EL (cell line): ENCODE measurements at regions not wholly inside any gene's neighbourhood (a gene's known extent, or its start where the extent isn't known, plus 50 kb on each side); places are given as distances from the start of the nearest gene placed in this dataset.
"Not testable (repeated sequence)": the region's sequence is repeated elsewhere in the genome, so short reads cannot be mapped to it uniquely, and the experiment has no call there.

ENCODE experiments used
- DNase-seq: peaks from one replicate; pipeline ENCODE4 v3.0.0-alpha.2; 2016

- no peak for DNase-seq
Observed at GRCh38 chr10:117492504-117492903, 50.0 kb upstream of the EMX2 start.

- DNase-seq, result no peak
Observed at GRCh38 chr10:117488004-117488403, 54.5 kb upstream of the EMX2 start.

DNA sequence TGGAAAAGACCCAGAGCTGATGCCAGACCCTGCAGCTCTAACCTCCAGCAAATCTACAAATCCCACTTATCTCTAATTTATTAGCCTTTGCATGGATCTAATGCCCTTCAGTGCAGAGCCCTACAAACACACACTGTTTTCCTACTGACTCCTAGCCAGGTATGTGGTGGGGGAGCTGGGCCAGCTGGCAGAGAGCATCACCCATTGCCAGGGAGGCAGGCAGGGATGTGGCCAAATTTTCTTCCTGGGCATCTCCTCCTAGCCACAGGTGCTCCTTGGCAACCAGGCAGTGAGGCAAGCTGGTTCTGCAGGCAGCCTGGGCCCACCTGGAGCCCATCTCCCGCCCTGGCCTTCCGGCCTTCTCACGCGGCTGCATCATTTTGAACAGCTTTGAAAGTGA lies 55.9 kb upstream of the EMX2 start:
- DNase-seq, result no peak

- DNase-seq, result no peak
Observed at GRCh38 chr10:117483056-117483590, 59.4 kb upstream of the EMX2 start.

GRCh38 chr10:117481011-117481410 lies 61.5 kb upstream of the EMX2 start:
- DNase-seq, result not testable (repeated sequence)

GRCh38 chr10:117480097-117480496 lies 62.4 kb upstream of the EMX2 start:
- DNase-seq, result no peak

- DNase-seq, result peak; percentile 77
Observed at GRCh38 chr10:117477961-117478670, 64.4 kb upstream of the EMX2 start.

GRCh38 chr10:117477211-117477947 lies 65.2 kb upstream of the EMX2 start:
- no peak for DNase-seq

DNA sequence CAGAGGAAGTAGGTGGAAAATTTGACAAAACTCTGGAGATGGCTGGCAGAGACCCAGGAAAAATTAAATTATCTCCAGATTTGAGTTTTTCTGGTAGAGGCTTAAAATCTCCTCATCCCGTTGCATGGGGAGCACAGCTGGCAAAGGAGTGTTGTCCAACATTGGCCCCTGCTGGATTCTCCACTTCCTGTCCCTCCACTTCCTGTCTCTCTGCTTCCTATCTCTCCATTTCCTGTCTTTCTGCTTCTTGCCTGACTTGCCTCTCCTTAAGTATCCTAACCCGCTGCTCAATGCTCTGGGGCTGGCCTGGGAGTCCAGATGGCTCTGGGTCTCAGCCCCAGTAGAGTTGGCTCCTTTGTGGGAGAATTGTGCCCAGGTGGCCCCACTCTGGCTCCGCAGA lies 65.8 kb upstream of the EMX2 start:
- DNase-seq, result no peak

DNA sequence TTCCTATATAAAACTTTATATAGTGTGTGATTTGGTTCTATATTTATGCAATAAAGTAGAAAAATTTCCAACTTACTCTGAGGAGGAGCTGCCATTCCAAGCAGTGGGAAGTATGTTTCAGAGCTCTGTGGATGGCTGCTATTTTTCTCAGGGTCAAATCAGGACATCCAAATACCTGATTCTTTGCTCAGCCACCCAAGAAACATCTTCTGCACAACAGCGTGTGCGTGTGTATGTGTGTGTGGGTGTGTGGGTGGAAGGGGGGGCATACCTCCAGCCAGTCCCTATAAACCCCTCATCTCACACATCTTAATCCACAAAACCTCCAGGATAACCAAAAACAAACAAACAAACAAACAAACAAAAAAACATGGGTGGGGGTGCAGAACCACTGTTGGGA lies 66.3 kb upstream of the EMX2 start:
- DNase-seq, result no peak

DNA sequence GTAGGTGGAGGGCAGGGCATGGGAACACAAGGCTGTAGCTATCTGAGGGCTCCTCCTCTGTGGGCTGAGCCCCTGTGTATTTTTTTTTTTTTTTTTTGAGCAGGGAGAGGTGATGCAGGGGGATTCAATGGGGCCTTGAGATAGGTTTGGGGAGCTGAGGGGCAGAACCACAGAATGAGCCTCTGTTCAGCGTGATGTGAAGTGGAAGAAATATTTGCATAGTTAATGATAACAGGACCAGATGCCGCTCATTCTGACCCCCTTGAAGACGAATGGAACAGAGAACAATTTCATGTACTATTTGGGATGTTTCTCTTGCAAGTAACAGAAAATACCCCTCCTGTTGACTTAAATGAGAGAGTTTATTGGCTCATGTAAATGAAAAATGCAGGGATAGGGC lies 69.7 kb upstream of the EMX2 start:
- no peak for DNase-seq

GRCh38 chr10:117471344-117471874 lies 71.1 kb upstream of the EMX2 start:
- DNase-seq, result no peak

GRCh38 chr10:117470733-117471132 lies 71.8 kb upstream of the EMX2 start:
- DNase-seq, result no peak

- no peak for DNase-seq
Observed at GRCh38 chr10:117468665-117469064, 73.9 kb upstream of the EMX2 start.

DNA sequence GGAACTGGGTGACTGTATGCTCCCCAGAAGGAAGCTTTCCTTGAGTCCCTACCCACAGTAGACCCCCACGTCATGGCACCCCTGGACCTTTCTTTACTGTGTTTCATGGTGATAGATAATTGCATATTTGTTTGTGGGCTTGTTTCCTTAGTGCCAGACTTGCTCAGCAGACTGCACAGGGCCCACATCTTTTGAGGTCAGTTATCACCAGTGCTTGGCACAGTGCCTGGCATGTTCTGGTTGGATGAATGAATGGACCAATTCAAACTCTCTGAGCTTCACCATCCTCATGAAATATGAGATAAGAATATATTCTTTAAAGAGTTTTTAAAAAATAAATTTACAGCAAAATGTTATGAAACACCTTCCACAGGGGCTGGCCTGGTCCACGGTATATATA lies 78.4 kb upstream of the EMX2 start:
- DNase-seq, result no peak

GRCh38 chr10:117463545-117463920 lies 79.0 kb upstream of the EMX2 start:
- DNase-seq, result no peak

- peak; percentile 38 for DNase-seq
Observed at GRCh38 chr10:117462816-117463544, 79.6 kb upstream of the EMX2 start.

GRCh38 chr10:117462424-117462792 lies 80.1 kb upstream of the EMX2 start:
- DNase-seq, result peak; percentile 31

- DNase-seq, result peak; percentile 97
Observed at GRCh38 chr10:117461766-117462423, 80.7 kb upstream of the EMX2 start.

DNA sequence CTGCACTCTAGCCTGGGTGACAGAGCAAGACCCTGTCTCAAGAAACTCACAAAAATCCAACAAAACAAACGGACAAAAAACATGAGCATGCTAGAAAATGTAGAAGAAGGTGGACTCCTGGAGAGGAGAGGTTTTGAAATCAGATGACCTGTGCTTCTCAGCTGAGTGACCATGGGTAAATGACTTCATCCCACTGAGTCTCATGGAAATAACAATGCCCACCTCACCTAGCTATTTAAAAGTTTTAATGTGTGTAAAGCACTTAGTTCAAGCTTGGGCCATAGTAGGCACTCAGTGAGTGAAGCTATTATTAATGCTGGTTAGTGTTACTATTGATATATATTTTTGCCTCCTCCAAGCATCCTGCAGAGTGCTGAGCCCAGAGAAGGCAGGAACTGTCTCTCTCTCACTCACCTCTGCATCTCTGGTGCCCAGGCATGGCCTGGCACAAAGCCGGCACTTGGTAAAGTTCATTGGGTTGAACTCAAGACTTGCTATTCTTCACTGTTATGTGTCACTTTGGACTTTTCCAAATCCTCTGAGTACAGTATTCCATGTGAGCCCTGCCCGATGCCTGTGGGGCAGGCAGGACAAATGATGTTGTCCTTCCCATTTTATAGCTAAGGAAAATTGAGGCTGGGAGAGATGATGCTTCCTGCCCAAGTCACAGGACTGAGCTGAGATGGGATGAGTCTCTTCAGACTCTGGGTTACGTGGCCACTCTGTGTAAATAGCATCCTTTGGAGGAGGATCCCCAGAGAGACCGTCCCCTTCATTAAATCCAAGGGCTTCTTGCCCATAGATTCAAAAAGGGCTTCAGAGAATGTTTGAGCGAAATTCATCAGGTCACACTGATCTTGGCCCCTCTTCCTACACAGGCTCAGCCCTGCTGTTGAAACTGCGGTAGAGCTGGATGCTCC lies 81.4 kb upstream of the EMX2 start:
- peak; percentile 86 for DNase-seq

- DNase-seq, result no peak
Observed at GRCh38 chr10:117458571-117458970, 83.3 kb upstream of the PDZD8 start.

DNA sequence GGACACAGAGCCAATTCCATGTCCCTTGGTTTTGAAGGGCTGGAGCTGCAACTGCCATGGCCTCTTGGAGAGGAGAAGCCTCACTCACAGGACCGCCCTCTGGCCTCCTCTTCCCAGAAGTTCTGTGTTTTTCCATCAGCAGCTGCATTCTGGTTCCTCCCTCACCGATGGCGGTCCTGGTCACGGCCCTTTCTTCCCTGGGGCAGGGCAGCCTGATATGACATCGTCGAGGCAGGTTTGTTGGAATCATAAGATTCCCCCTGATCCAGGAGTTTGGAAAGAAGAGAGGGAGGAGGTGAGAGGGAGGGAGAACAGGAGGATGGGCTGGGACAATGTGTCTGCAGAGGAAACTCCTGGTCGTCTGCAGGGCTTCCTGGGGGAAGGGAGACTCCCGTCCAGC lies 82.7 kb upstream of the PDZD8 start:
- DNase-seq, result no peak
